SH-SY5Y (cell line): ENCODE measurements at regions not wholly inside any gene's neighbourhood (a gene's known extent, or its start where the extent isn't known, plus 50 kb on each side); places are given as distances from the start of the nearest gene placed in this dataset.

Experiments used
- GATA2 ChIP-seq: IDR thresholded peaks from 2 replicates; pipeline ENCODE4 v1.6.1; 2011; ENCODE audit warnings: mild to moderate bottlenecking, low read depth, low read length
- GATA3 ChIP-seq: IDR thresholded peaks from 2 replicates; pipeline ENCODE4 v1.6.1; 2011; ENCODE audit warnings: low read depth, mild to moderate bottlenecking, low read length, moderate library complexity

DNA sequence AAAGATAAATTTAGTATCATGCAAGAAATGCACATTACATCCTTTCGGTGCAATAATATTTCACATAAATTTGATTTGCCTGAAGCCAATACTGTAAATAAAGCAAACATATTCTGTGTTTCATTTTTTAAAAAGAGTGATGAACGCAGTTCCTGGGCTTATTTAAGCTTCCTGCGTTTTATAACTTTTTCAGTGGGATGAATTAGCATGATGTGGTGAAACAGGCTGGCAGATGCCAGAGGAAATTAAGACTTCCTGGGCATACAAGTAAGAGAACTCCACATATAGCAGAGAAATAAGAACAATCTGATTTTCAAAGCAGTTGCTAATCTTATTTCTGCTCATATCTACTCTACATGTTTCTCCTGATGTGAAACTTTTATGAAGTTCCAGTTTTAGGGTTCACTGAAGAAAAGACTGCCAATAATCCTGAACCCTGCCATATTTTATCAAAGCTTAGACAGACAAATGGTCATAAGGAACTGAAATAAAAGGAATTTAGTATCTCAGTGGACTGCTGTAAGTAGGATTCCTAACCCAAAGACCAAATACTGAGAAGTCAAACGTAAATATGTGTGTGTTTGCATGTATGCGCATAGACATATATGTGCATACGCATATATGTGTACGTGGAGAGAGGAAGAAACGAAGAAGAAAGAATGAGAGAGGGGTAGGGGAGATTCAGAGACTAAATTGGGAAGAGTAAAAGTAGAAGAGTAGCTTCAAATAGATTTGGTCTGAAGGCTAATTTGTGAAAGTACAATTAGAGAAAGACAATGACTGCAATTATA is 628.6 kb upstream of the CCDC54 start:
- TF ChIP-seq GATA2 (no peak), GATA3 (no peak)
